Activated T-helper 2 cell treated with anti-CD3 and anti-CD28 coated beads, Interferon-gamma antibody, Interleukin-2, Interleukin-4, amounts not matched to agents 10 μg/mL and 5 μg/mL and 100 μg/mL, durations not matched to agents 14 hours and 24 hours and 36 hours (primary cell): ENCODE measurements at regions not wholly inside any gene's neighbourhood (a gene's known extent, or its start where the extent isn't known, plus 50 kb on each side); places are given as distances from the start of the nearest gene placed in this dataset.

Experiments
- DNase-seq: peaks from one replicate; pipeline ENCODE4 v3.0.0; 2021; ENCODE audit warnings: low spot score
- H3K27ac Mint-ChIP-seq: one replicate; pipeline ENCODE4 v1.8.0; 2021; ENCODE audit warnings: mixed read lengths
- H3K27me3 Mint-ChIP-seq: one replicate; pipeline ENCODE4 v1.8.0; 2021; ENCODE audit warnings: low read depth, mixed read lengths
- H3K36me3 Mint-ChIP-seq: one replicate; pipeline ENCODE4 v1.8.0; 2021; ENCODE audit warnings: low read depth, mixed read lengths
- H3K4me1 Mint-ChIP-seq: one replicate; pipeline ENCODE4 v1.8.0; 2021; ENCODE audit warnings: low read depth, mixed read lengths
- H3K4me3 Mint-ChIP-seq: one replicate; pipeline ENCODE4 v1.8.0; 2021; ENCODE audit warnings: low read depth, mild to moderate bottlenecking, moderate library complexity, mixed read lengths
- H3K9me3 Mint-ChIP-seq: one replicate; pipeline ENCODE4 v1.8.0; 2021; ENCODE audit warnings: mixed read lengths
- intact Hi-C: fragments of 100-400 bp; cut with micrococcal nuclease; formaldehyde crosslinking; loops from one replicate; pipeline ENCODE4 v1.15.1; 2023

GRCh38 chr14:101358320-101359125, 202.8 kb upstream of the DIO3 start:
- Mint-ChIP-seq H3K4me3 (no peak overlapping the region), H3K27ac (no peak overlapping the region), H3K36me3 (no peaks in the 10 kb centered on the region), H3K9me3 (peaks cover 20% of the 10 kb centered on the region), H3K27me3 (peaks cover 5% of the 10 kb centered on the region), H3K4me1 (no peaks in the 10 kb centered on the region)
- DNase-seq = no peak
- intact Hi-C loops = no loop called here

- intact Hi-C loops = no loop called here
- Mint-ChIP-seq H3K27ac (no peak overlapping the region), H3K4me1 (no peaks in the 10 kb centered on the region), H3K27me3 (peaks cover 5% of the 10 kb centered on the region), H3K4me3 (no peak overlapping the region), H3K36me3 (no peaks in the 10 kb centered on the region), H3K9me3 (peaks cover 16% of the 10 kb centered on the region)
- no peak for DNase-seq
Observed at GRCh38 chr14:101359221-101360053, 201.9 kb upstream of the DIO3 start.

- H3K27me3 Mint-ChIP-seq = peaks cover 5% of the 10 kb centered on the region
- intact Hi-C loops = no loop called here
- H3K9me3 Mint-ChIP-seq = peaks cover 9% of the 10 kb centered on the region
- no peaks in the 10 kb centered on the region for H3K4me1 Mint-ChIP-seq
- no peak for DNase-seq
- no peaks in the 10 kb centered on the region for H3K36me3 Mint-ChIP-seq
- H3K4me3 Mint-ChIP-seq = no peak overlapping the region
- no peak overlapping the region for H3K27ac Mint-ChIP-seq
Observed at GRCh38 chr14:101360054-101360911, 201.0 kb upstream of the DIO3 start.

GRCh38 chr14:101361044-101361443, 200.3 kb upstream of the DIO3 start:
- Mint-ChIP-seq H3K27me3 (peaks cover 5% of the 10 kb centered on the region), H3K9me3 (peaks cover 8% of the 10 kb centered on the region), H3K36me3 (no peaks in the 10 kb centered on the region), H3K4me1 (no peaks in the 10 kb centered on the region), H3K27ac (no peak overlapping the region), H3K4me3 (no peak overlapping the region)
- DNase-seq = no peak
- intact Hi-C loops = no loop called here

- Mint-ChIP-seq H3K27me3 (peaks cover 5% of the 10 kb centered on the region), H3K9me3 (peaks cover 3% of the 10 kb centered on the region), H3K27ac (no peak overlapping the region), H3K36me3 (no peaks in the 10 kb centered on the region), H3K4me3 (no peak overlapping the region), H3K4me1 (no peaks in the 10 kb centered on the region)
- DNase-seq = no peak
- intact Hi-C loops = no loop called here
Observed at GRCh38 chr14:101361451-101362433, 199.6 kb upstream of the DIO3 start.

- no peak for DNase-seq
- H3K27ac Mint-ChIP-seq = no peak overlapping the region
- peaks cover 5% of the 10 kb centered on the region for H3K27me3 Mint-ChIP-seq
- H3K4me3 Mint-ChIP-seq = no peak overlapping the region
- H3K4me1 Mint-ChIP-seq = no peaks in the 10 kb centered on the region
- no peaks in the 10 kb centered on the region for H3K36me3 Mint-ChIP-seq
- H3K9me3 Mint-ChIP-seq = no peaks in the 10 kb centered on the region
- intact Hi-C loops = no loop called here
Observed at GRCh38 chr14:101362529-101363260, 198.6 kb upstream of the DIO3 start.

- intact Hi-C loops = no loop called here
- Mint-ChIP-seq H3K9me3 (no peaks in the 10 kb centered on the region), H3K36me3 (no peaks in the 10 kb centered on the region), H3K4me3 (no peak overlapping the region), H3K4me1 (no peaks in the 10 kb centered on the region), H3K27me3 (peaks cover 5% of the 10 kb centered on the region), H3K27ac (no peak overlapping the region)
- no peak for DNase-seq
Observed at GRCh38 chr14:101363261-101363555, 198.1 kb upstream of the DIO3 start.

GRCh38 chr14:101363880-101364391, 197.4 kb upstream of the DIO3 start:
- no peaks in the 10 kb centered on the region for H3K4me1 Mint-ChIP-seq
- H3K9me3 Mint-ChIP-seq = no peaks in the 10 kb centered on the region
- intact Hi-C loops = no loop called here
- H3K27ac Mint-ChIP-seq = no peak overlapping the region
- no peaks in the 10 kb centered on the region for H3K36me3 Mint-ChIP-seq
- H3K27me3 Mint-ChIP-seq = peaks cover 2% of the 10 kb centered on the region
- no peak overlapping the region for H3K4me3 Mint-ChIP-seq
- no peak for DNase-seq

GRCh38 chr14:101364503-101365328, 196.6 kb upstream of the DIO3 start:
- H3K27me3 Mint-ChIP-seq = no peaks in the 10 kb centered on the region
- H3K36me3 Mint-ChIP-seq = no peaks in the 10 kb centered on the region
- no peak overlapping the region for H3K4me3 Mint-ChIP-seq
- intact Hi-C loops = no loop called here
- no peak for DNase-seq
- H3K9me3 Mint-ChIP-seq = no peaks in the 10 kb centered on the region
- H3K27ac Mint-ChIP-seq = no peak overlapping the region
- H3K4me1 Mint-ChIP-seq = no peaks in the 10 kb centered on the region

GRCh38 chr14:101365329-101366158, 195.8 kb upstream of the DIO3 start:
- Mint-ChIP-seq H3K36me3 (no peaks in the 10 kb centered on the region), H3K4me3 (no peak overlapping the region), H3K27ac (no peak overlapping the region), H3K4me1 (no peaks in the 10 kb centered on the region), H3K9me3 (no peaks in the 10 kb centered on the region), H3K27me3 (no peaks in the 10 kb centered on the region)
- intact Hi-C loops = no loop called here
- DNase-seq = no peak
